Panc1 (cell line): ENCODE measurements at regions not wholly inside any gene's neighbourhood (a gene's known extent, or its start where the extent isn't known, plus 50 kb on each side); places are given as distances from the start of the nearest gene placed in this dataset.

ENCODE experiments used
- POLR2AphosphoS5 ChIP-seq: IDR thresholded peaks from 2 replicates; pipeline ENCODE4 v1.6.1; 2012; ENCODE audit warnings: mild to moderate bottlenecking, low read depth, low read length, moderate library complexity
- REST ChIP-seq, 2 experiments: IDR thresholded peaks; 2 replicates each; pipeline ENCODE4 v1.6.1; 2011 to 2012; ENCODE audit warnings: low read depth in 2 of 2, control low read depth in 1 of 2, low read length in 1 of 2, mild to moderate bottlenecking in 1 of 2, moderate library complexity in 1 of 2; ENCODE audit not compliant: insufficient read depth in 1 of 2
- TF ChIP-seq, protein P1 (sequence below): fragments of 450-650 bp; IDR thresholded peaks from 2 replicates; pipeline ENCODE4 v1.5.1; 2017; ENCODE audit warnings: mild to moderate bottlenecking

DNA sequence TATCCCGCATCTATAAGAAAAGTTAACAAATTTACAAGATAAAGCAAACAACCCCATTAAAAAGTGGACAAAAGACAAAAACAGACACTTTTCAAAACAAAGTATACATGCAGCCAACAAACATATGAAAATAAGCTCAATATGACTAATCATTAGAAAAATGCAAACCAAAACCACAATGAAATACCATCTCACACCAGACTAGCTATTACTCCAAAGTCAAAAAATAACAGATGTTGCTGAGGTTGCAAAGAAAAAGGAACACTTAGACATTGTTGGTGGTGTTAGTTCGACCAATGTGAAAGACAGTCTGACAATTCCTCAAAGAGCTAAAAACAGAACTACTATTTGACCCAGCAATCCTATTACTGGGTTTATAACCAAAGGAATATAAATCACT is 968.6 kb upstream of the USP15 start:
- TF ChIP-seq, protein P1, sequence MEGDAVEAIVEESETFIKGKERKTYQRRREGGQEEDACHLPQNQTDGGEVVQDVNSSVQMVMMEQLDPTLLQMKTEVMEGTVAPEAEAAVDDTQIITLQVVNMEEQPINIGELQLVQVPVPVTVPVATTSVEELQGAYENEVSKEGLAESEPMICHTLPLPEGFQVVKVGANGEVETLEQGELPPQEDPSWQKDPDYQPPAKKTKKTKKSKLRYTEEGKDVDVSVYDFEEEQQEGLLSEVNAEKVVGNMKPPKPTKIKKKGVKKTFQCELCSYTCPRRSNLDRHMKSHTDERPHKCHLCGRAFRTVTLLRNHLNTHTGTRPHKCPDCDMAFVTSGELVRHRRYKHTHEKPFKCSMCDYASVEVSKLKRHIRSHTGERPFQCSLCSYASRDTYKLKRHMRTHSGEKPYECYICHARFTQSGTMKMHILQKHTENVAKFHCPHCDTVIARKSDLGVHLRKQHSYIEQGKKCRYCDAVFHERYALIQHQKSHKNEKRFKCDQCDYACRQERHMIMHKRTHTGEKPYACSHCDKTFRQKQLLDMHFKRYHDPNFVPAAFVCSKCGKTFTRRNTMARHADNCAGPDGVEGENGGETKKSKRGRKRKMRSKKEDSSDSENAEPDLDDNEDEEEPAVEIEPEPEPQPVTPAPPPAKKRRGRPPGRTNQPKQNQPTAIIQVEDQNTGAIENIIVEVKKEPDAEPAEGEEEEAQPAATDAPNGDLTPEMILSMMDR, result no peak
- TF ChIP-seq POLR2AphosphoS5 (no peak), REST (IDR thresholded peaks at IDR 0.05; ENCODE audit: insufficient read depth in 1 of 2, low read depth in 2 of 2, low read length in 1 of 2) (no peak)
